CD14-positive monocyte (primary cell): ENCODE measurements at regions not wholly inside any gene's neighbourhood (a gene's known extent, or its start where the extent isn't known, plus 50 kb on each side); places are given as distances from the start of the nearest gene placed in this dataset.

Experiments
- DNase-seq, 3 donors: peaks; one replicate each; pipeline ENCODE4 v3.0.0-alpha.2; 2011 to 2022
- H2AFZ ChIP-seq: 2 replicates; pipeline ENCODE4 v1.6.0; 2012; ENCODE audit warnings: mild to moderate bottlenecking, low read depth, low read length, inconsistent platforms; ENCODE audit not compliant: insufficient read depth, poor library complexity, severe bottlenecking
- H3K27ac ChIP-seq, 2 donors: 1 replicate in 1 of 2; 2 replicates in 1 of 2; pipeline ENCODE4 v1.5.1; 2012 to 2013; ENCODE audit warnings: low read length in 2 of 2, control low read depth in 1 of 2, inconsistent platforms in 1 of 2, low read depth in 1 of 2, mild to moderate bottlenecking in 1 of 2
- H3K27me3 ChIP-seq, 2 donors: one replicate each; pipeline versions ENCODE4 v1.6.0 to v1.6.1; 2011 to 2013; ENCODE audit warnings: low read length in 2 of 2; ENCODE audit not compliant: control insufficient read depth in 2 of 2, insufficient read depth in 2 of 2
- H3K36me3 ChIP-seq, 2 donors: replicated peaks in 1 of 2; 1 replicate in 1 of 2; 2 replicates in 1 of 2; pipeline versions ENCODE4 v1.5.1 to v1.6.1; 2012 to 2013; ENCODE audit warnings: low read length in 2 of 2, control low read depth in 1 of 2, inconsistent platforms in 1 of 2, mild to moderate bottlenecking in 1 of 2; ENCODE audit not compliant: insufficient read depth in 2 of 2, control insufficient read depth in 1 of 2
- H3K4me1 ChIP-seq, 2 donors: 1 replicate in 1 of 2; 2 replicates in 1 of 2; pipeline versions ENCODE4 v1.5.1 to v1.6.1; 2012 to 2013; ENCODE audit warnings: low read length in 2 of 2, control low read depth in 1 of 2, inconsistent platforms in 1 of 2, mild to moderate bottlenecking in 1 of 2, moderate library complexity in 1 of 2; ENCODE audit not compliant: insufficient read depth in 2 of 2, control insufficient read depth in 1 of 2
- H3K4me2 ChIP-seq: replicated peaks from 2 replicates; pipeline ENCODE3; 2012; ENCODE audit warnings: low read length, moderate library complexity, mild to moderate bottlenecking; ENCODE audit not compliant: poor library complexity, severe bottlenecking; ENCODE audit errors: extremely low read depth
- H3K4me3 ChIP-seq, 3 experiments: fragments of 200-600 bp in 1 of 3; sonication (generic) in 1 of 3; replicated peaks in 1 of 3; 1 replicate in 2 of 3; 2 replicates in 1 of 3; pipeline ENCODE4 v1.5.1; 2011 to 2013; ENCODE audit warnings: low read length in 3 of 3, mild to moderate bottlenecking in 3 of 3, control low read depth in 2 of 3, low read depth in 2 of 3, inconsistent platforms in 1 of 3, moderate library complexity in 1 of 3
- H3K79me2 ChIP-seq: 2 replicates; pipeline ENCODE4 v1.6.0; 2012; ENCODE audit warnings: mild to moderate bottlenecking, control low read depth, inconsistent platforms, low read length, moderate library complexity; ENCODE audit not compliant: insufficient read depth
- H3K9ac ChIP-seq: 2 replicates; pipeline ENCODE4 v1.6.0; 2017; ENCODE audit warnings: low read length, mild to moderate bottlenecking; ENCODE audit not compliant: insufficient read depth, poor library complexity, severe bottlenecking
- H3K9me3 ChIP-seq, 2 donors: replicated peaks in 1 of 2; 1 replicate in 1 of 2; 2 replicates in 1 of 2; pipeline versions ENCODE4 v1.5.1 to v1.6.1; 2012 to 2013; ENCODE audit warnings: low read length in 2 of 2, control low read depth in 1 of 2; ENCODE audit not compliant: control insufficient read depth in 1 of 2, insufficient read depth in 1 of 2
- H4K20me1 ChIP-seq: 2 replicates; pipeline ENCODE4 v1.6.0; 2012; ENCODE audit warnings: mild to moderate bottlenecking, low read length, control low read depth, moderate library complexity; ENCODE audit not compliant: insufficient read depth
- H3K27ac Mint-ChIP-seq, 7 donors: one replicate each; pipeline ENCODE4 v1.8.0; 2020; ENCODE audit warnings: mild to moderate bottlenecking in 7 of 7, mixed read lengths in 7 of 7, moderate library complexity in 6 of 7, inconsistent platforms in 2 of 7
- H3K27me3 Mint-ChIP-seq, 3 donors: one replicate each; pipeline ENCODE4 v1.8.0; 2021 to 2022; ENCODE audit warnings: low read depth in 3 of 3, mild to moderate bottlenecking in 3 of 3, mixed read lengths in 3 of 3, moderate library complexity in 3 of 3, inconsistent platforms in 1 of 3
- H3K36me3 Mint-ChIP-seq, 2 donors: one replicate each; pipeline ENCODE4 v1.8.0; 2020; ENCODE audit warnings: mixed read lengths in 2 of 2, inconsistent platforms in 1 of 2, mild to moderate bottlenecking in 1 of 2
- H3K4me1 Mint-ChIP-seq: one replicate; pipeline ENCODE4 v1.8.0; 2020; ENCODE audit warnings: mild to moderate bottlenecking, mixed read lengths
- H3K4me3 Mint-ChIP-seq, 2 donors: one replicate each; pipeline ENCODE4 v1.8.0; 2020; ENCODE audit warnings: mild to moderate bottlenecking in 2 of 2, mixed read lengths in 2 of 2, moderate library complexity in 1 of 2
- H3K9me3 Mint-ChIP-seq, 7 donors: one replicate each; pipeline ENCODE4 v1.8.0; 2020 to 2022; ENCODE audit warnings: mixed read lengths in 7 of 7, mild to moderate bottlenecking in 6 of 7, moderate library complexity in 6 of 7, inconsistent platforms in 2 of 7
- WGBS: methylation state at CpG from one replicate; pipeline ENCODE4 v1.1.5; 2013; ENCODE audit warnings: missing lambda C conversion rate; ENCODE audit not compliant: insufficient coverage; 5-methylcytosine and 5-hydroxymethylcytosine counted together
- intact Hi-C, 2 donors: fragments of 100-400 bp; cut with micrococcal nuclease; formaldehyde crosslinking; loops; one replicate each; pipeline versions ENCODE4 v1.15.0 to v1.15.1; 2023
- TF ChIP-seq, protein P1 (sequence below): fragments of 200-600 bp; IDR thresholded peaks from one replicate; pipeline ENCODE4 v1.8.0; 2022; ENCODE audit warnings: antibody characterized with exemption, mild to moderate bottlenecking

DNA sequence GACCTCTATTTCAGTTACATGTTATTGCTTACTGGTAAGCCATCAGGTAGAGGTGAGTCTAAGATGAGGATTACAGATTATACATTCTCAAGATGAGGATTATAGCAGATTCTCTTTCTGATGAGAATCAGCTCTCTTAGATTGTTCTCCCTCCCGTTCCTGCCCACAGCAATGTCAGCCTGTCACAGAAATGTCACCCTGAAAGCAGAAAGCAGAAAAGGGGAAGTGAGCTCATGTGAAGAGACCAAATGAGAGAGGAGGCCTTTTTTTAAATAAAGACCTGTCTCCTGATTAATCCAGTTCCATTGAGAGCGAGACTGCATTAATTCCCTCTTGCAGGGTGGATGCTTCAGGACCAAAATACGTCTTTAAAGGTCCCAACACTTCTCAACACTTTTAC lies 445.6 kb downstream of the KCTD12 start:
- WGBS, result 19% methylated on average over 2 of the region's 3 CpGs
- peak; percentile 2 to 22 (median 13) for DNase-seq
- H3K9me3 ChIP-seq, result no peaks in the 10 kb centered on the region
- H3K9me3 Mint-ChIP-seq, result peaks cover 0 to 3% (median 0%) of the 10 kb centered on the region in 7 donors
- no peaks in the 10 kb centered on the region for H3K4me1 ChIP-seq
- H3K4me3 Mint-ChIP-seq, result no peak overlapping the region
- H3K4me2 ChIP-seq, result peak overlapping the region; percentile 27
- peak overlapping the region; percentile 31 for H2AFZ ChIP-seq
- H3K27ac Mint-ChIP-seq, result peak overlapping the region in 2 of 7 donors; percentile 23 to 28
- no peak overlapping the region for H3K4me3 ChIP-seq
- TF ChIP-seq, protein P1, sequence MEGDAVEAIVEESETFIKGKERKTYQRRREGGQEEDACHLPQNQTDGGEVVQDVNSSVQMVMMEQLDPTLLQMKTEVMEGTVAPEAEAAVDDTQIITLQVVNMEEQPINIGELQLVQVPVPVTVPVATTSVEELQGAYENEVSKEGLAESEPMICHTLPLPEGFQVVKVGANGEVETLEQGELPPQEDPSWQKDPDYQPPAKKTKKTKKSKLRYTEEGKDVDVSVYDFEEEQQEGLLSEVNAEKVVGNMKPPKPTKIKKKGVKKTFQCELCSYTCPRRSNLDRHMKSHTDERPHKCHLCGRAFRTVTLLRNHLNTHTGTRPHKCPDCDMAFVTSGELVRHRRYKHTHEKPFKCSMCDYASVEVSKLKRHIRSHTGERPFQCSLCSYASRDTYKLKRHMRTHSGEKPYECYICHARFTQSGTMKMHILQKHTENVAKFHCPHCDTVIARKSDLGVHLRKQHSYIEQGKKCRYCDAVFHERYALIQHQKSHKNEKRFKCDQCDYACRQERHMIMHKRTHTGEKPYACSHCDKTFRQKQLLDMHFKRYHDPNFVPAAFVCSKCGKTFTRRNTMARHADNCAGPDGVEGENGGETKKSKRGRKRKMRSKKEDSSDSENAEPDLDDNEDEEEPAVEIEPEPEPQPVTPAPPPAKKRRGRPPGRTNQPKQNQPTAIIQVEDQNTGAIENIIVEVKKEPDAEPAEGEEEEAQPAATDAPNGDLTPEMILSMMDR, result no peak
- no peaks in the 10 kb centered on the region for H3K36me3 Mint-ChIP-seq
- H4K20me1 ChIP-seq, result no peaks in the 10 kb centered on the region
- H3K4me1 Mint-ChIP-seq, result peaks cover 10% of the 10 kb centered on the region
- H3K79me2 ChIP-seq, result no peaks in the 10 kb centered on the region
- intact Hi-C loops, result no loop called here
- H3K9ac ChIP-seq, result no peak overlapping the region
- no peaks in the 10 kb centered on the region for H3K27me3 ChIP-seq
- peaks cover 0 to 2% (median 0%) of the 10 kb centered on the region in 3 donors for H3K27me3 Mint-ChIP-seq
- no peaks in the 10 kb centered on the region for H3K36me3 ChIP-seq
- H3K27ac ChIP-seq, result no peak overlapping the region

DNA sequence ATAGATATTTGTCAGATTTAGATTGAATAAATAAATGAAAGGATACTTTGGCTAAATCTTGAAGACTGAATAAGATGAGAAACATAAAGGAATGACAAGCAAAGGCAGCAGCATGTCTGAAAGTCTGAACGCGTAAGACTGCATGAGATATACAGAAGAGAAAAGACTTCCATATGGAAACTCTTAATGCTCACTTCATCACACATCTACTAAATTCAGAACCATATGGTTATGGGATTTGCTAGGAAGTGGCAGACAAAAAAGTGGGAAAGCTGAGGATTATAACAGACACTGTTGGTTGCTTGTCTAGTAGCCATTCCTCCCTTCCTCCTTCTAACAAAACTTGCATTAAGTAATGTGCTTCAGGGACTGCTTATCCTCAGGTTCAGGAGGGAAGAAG lies 446.7 kb downstream of the KCTD12 start:
- Histone ChIP-seq H3K9me3 (no peaks in the 10 kb centered on the region), H3K9ac (no peak overlapping the region), H3K4me3 (no peak overlapping the region), H3K4me1 (no peaks in the 10 kb centered on the region), H3K4me2 (no peak overlapping the region), H3K36me3 (no peaks in the 10 kb centered on the region), H2AFZ (no peak overlapping the region), H4K20me1 (no peaks in the 10 kb centered on the region), H3K27me3 (no peaks in the 10 kb centered on the region), H3K27ac (no peak overlapping the region), H3K79me2 (no peaks in the 10 kb centered on the region)
- Mint-ChIP-seq H3K4me1 (peaks cover 10% of the 10 kb centered on the region), H3K4me3 (no peak overlapping the region), H3K27ac (no peak overlapping the region), H3K9me3 (peaks cover 0 to 3% (median 0%) of the 10 kb centered on the region in 7 donors), H3K36me3 (no peaks in the 10 kb centered on the region), H3K27me3 (peaks cover 0 to 2% (median 0%) of the 10 kb centered on the region in 3 donors)
- WGBS, result no CpG with 5 or more reads among the region's 2 CpGs
- DNase-seq, result no peak
- intact Hi-C loops, result no loop called here
- TF ChIP-seq, protein P1, result no peak
